Liver (tissue), 8 donors: ENCODE measurements at regions not wholly inside any gene's neighbourhood (a gene's known extent, or its start where the extent isn't known, plus 50 kb on each side); places are given as distances from the start of the nearest gene placed in this dataset.
"Not testable (repeated sequence)": the region's sequence is repeated elsewhere in the genome, so short reads cannot be mapped to it uniquely, and the experiment has no call there.

Source experiments
- DNase-seq: peaks from one replicate; pipeline ENCODE4 v3.0.0-alpha.2; 2017; ENCODE audit warnings: low spot score
- H3K27ac ChIP-seq, 2 donors: one replicate each; pipeline ENCODE4 v1.7.0; 2013; ENCODE audit warnings: inconsistent platforms in 2 of 2, low read length in 2 of 2, control low read depth in 1 of 2, low read depth in 1 of 2, mild to moderate bottlenecking in 1 of 2
- H3K27me3 ChIP-seq, 4 donors: one replicate each; pipeline versions ENCODE4 v1.6.1 to v1.7.0; 2013; ENCODE audit warnings: low read length in 3 of 4, inconsistent platforms in 1 of 4, mild to moderate bottlenecking in 1 of 4, moderate library complexity in 1 of 4; ENCODE audit not compliant: control insufficient read depth in 4 of 4, insufficient read depth in 4 of 4
- H3K36me3 ChIP-seq, 4 donors: one replicate each; pipeline versions ENCODE4 v1.6.1 to v1.7.0; 2013; ENCODE audit warnings: low read length in 3 of 4, mild to moderate bottlenecking in 3 of 4, low read depth in 1 of 4, moderate library complexity in 1 of 4; ENCODE audit not compliant: control insufficient read depth in 4 of 4, insufficient read depth in 3 of 4
- H3K4me1 ChIP-seq, 4 donors: one replicate each; pipeline versions ENCODE4 v1.6.1 to v1.7.0; 2013; ENCODE audit warnings: low read length in 3 of 4, mild to moderate bottlenecking in 3 of 4, moderate library complexity in 1 of 4; ENCODE audit not compliant: control insufficient read depth in 4 of 4, insufficient read depth in 4 of 4
- H3K4me3 ChIP-seq, 3 donors: one replicate each; pipeline versions ENCODE4 v1.6.1 to v1.7.0; 2013; ENCODE audit warnings: low read length in 3 of 3, control low read depth in 1 of 3, low read depth in 1 of 3, mild to moderate bottlenecking in 1 of 3
- H3K9ac ChIP-seq, 2 donors: one replicate each; pipeline ENCODE4 v1.7.0; 2013; ENCODE audit warnings: low read length in 2 of 2, mild to moderate bottlenecking in 2 of 2, moderate library complexity in 2 of 2, control low read depth in 1 of 2, low read depth in 1 of 2
- H3K9me3 ChIP-seq, 4 donors: one replicate each; pipeline versions ENCODE4 v1.6.1 to v1.7.0; 2013; ENCODE audit warnings: low read length in 3 of 4; ENCODE audit not compliant: control insufficient read depth in 4 of 4
- EGR1 ChIP-seq, 2 donors: IDR thresholded peaks; 2 replicates each; pipeline ENCODE4 v1.6.1; 2016 to 2018; ENCODE audit warnings: antibody characterized with exemption in 2 of 2, low read depth in 2 of 2
- FOXA1 ChIP-seq: IDR thresholded peaks from 2 replicates; pipeline ENCODE4 v1.6.1; 2016; ENCODE audit warnings: antibody characterized with exemption
- FOXA2 ChIP-seq: IDR thresholded peaks from 2 replicates; pipeline ENCODE4 v1.6.1; 2016; ENCODE audit warnings: antibody characterized with exemption
- GABPA ChIP-seq, 2 donors: IDR thresholded peaks in 1 of 2; conservative IDR thresholded peaks in 1 of 2; 2 replicates each; pipeline ENCODE4 v1.6.1; 2016; ENCODE audit warnings: antibody characterized with exemption in 2 of 2, mild to moderate bottlenecking in 1 of 2, moderate library complexity in 1 of 2
- HNF4A ChIP-seq, 2 donors: conservative IDR thresholded peaks; 2 replicates each; pipeline ENCODE4 v1.6.1; 2016; ENCODE audit warnings: antibody characterized with exemption in 2 of 2, mild to moderate bottlenecking in 2 of 2
- HNF4G ChIP-seq: IDR thresholded peaks from 2 replicates; pipeline ENCODE4 v1.6.1; 2016; ENCODE audit warnings: antibody characterized with exemption
- JUND ChIP-seq, 2 donors: IDR thresholded peaks; 2 replicates each; pipeline ENCODE4 v1.6.1; 2016; ENCODE audit warnings: antibody characterized with exemption in 2 of 2
- NR2F2 ChIP-seq: IDR thresholded peaks from 2 replicates; pipeline ENCODE4 v1.6.1; 2016; ENCODE audit warnings: antibody characterized with exemption
- RAD21 ChIP-seq, 2 donors: IDR thresholded peaks; 2 replicates each; pipeline ENCODE4 v1.6.1; 2016; ENCODE audit warnings: antibody characterized with exemption in 2 of 2, mild to moderate bottlenecking in 2 of 2
- RXRA ChIP-seq, 2 donors: IDR thresholded peaks; 2 replicates each; pipeline ENCODE4 v1.6.1; 2017 to 2018; ENCODE audit warnings: antibody characterized with exemption in 2 of 2, mild to moderate bottlenecking in 1 of 2
- SP1 ChIP-seq: IDR thresholded peaks from 2 replicates; pipeline ENCODE4 v1.6.1; 2018; ENCODE audit warnings: antibody characterized with exemption, mild to moderate bottlenecking
- TAF1 ChIP-seq: conservative IDR thresholded peaks from 2 replicates; pipeline ENCODE4 v1.6.1; 2016; ENCODE audit warnings: antibody characterized with exemption, mild to moderate bottlenecking
- YY1 ChIP-seq: IDR thresholded peaks from 2 replicates; pipeline ENCODE4 v1.6.1; 2016; ENCODE audit warnings: antibody characterized with exemption, mild to moderate bottlenecking
- WGBS: extraction: QIAGEN DNeasy Blood & Tissue Kit; methylation state at CpG from one replicate; pipeline ENCODE4 v1.1.7; 2013; 5-methylcytosine and 5-hydroxymethylcytosine counted together
- TF ChIP-seq, protein P1 (sequence below): fragments of 150-350 bp; IDR thresholded peaks from 2 replicates; pipeline ENCODE4 v1.5.1; 2017; ENCODE audit warnings: improper control_type of control experiment, low read depth, low read length; ENCODE audit not compliant: missing input control
- TF ChIP-seq, protein P2 (sequence below): IDR thresholded peaks from 2 replicates; pipeline ENCODE4 v1.6.1; 2016; ENCODE audit warnings: antibody characterized with exemption
- TF ChIP-seq, protein P3 (sequence below): IDR thresholded peaks from 2 replicates; pipeline ENCODE4 v1.6.1; 2016; ENCODE audit warnings: antibody characterized with exemption, mild to moderate bottlenecking
- TF ChIP-seq, protein P4 (sequence below): IDR thresholded peaks from 2 replicates; pipeline ENCODE4 v1.6.1; 2016; ENCODE audit warnings: antibody characterized with exemption
- TF ChIP-seq, protein P5 (sequence below): IDR thresholded peaks from 2 replicates; pipeline ENCODE4 v1.6.1; 2016; ENCODE audit warnings: antibody characterized with exemption
- donor health status: healthy.
- donor health status: healthy.
- donor health status: healthy.
- donor health status: healthy.
- donor health status: healthy.

DNA sequence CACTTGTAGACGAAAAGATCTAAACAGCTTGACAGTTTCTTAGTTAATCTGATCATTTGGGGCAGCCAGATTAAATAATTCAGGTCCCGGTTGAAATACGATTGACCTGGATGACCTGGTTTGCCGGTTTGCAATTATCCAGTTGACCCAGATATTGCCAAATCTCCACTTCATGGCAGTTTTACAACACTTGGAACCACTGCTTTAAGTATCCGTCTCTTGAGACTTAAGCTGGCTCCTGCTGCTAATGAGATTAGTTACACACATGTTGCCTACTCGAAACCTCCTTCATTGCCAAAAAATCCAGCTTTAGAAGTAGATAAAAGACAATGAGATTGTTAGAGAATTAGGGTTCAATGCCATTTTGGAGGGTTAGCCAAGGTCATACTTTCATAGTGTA is 136.2 kb upstream of the HAPLN1 start (continued):
- TF ChIP-seq, protein P1, sequence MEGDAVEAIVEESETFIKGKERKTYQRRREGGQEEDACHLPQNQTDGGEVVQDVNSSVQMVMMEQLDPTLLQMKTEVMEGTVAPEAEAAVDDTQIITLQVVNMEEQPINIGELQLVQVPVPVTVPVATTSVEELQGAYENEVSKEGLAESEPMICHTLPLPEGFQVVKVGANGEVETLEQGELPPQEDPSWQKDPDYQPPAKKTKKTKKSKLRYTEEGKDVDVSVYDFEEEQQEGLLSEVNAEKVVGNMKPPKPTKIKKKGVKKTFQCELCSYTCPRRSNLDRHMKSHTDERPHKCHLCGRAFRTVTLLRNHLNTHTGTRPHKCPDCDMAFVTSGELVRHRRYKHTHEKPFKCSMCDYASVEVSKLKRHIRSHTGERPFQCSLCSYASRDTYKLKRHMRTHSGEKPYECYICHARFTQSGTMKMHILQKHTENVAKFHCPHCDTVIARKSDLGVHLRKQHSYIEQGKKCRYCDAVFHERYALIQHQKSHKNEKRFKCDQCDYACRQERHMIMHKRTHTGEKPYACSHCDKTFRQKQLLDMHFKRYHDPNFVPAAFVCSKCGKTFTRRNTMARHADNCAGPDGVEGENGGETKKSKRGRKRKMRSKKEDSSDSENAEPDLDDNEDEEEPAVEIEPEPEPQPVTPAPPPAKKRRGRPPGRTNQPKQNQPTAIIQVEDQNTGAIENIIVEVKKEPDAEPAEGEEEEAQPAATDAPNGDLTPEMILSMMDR: no peak
- TF ChIP-seq FOXA2 (no peak), HNF4G (no peak), HNF4A (conservative IDR thresholded peaks at IDR 0.05) (no peak)

DNA sequence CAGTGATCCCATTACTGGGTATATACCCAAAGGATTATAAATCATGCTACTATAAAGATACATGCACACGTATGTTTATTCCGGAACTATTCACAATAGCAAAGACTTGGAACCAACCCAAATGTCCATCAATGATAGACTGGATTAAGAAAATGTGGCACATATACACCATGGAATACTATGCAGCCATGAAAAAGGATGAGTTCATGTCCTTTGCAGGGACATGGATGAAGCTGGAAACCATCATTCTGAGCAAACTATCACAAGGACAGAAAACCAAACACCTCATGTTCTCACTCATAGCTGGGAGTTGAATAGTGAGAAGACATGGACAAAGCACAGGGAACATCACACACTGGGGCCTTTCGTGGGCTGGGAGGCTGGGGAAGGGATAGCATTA is 129.8 kb upstream of the HAPLN1 start:
- not testable (repeated sequence) for H3K9me3 ChIP-seq, H3K27me3 ChIP-seq, H3K36me3 ChIP-seq, H3K9ac ChIP-seq, H3K27ac ChIP-seq, DNase-seq, H3K4me1 ChIP-seq, H3K4me3 ChIP-seq
- 91% methylated on average over 3 of the region's 3 CpGs for WGBS

DNA sequence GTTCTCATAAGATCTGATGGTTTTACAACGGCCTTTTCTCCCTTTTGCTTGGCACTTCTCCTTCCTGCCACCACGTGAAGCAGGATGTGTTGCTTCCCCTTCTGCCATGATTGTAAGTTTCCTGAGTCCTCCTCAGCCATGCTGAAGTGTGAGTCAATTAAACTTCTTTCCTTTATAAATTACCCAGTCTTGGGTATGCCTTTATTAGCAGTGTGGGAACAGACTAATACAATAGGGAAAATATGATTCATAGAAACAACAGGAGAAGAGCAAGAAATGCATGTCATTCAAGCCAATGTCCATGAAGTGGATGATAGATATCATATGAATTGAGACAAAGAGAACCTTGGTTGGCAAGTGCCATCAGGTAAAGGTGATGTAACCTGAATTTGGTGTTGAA is 128.3 kb upstream of the HAPLN1 start:
- no peak for DNase-seq
- Histone ChIP-seq H3K36me3 (no peaks in the 10 kb centered on the region), H3K27ac (no peak overlapping the region), H3K9ac (no peak overlapping the region), H3K9me3 (no peaks in the 10 kb centered on the region), H3K4me1 (no peaks in the 10 kb centered on the region), H3K27me3 (peaks cover 0 to 2% (median 0%) of the 10 kb centered on the region in 4 donors), H3K4me3 (no peak overlapping the region)
- TF ChIP-seq NR2F2 (no peak), RXRA (IDR thresholded peaks at IDR 0.05) (no peak), SP1 (no peak), HNF4G (no peak), FOXA2 (no peak), GABPA (IDR thresholded peaks at IDR 0.05 in 1 of 2, conservative IDR thresholded peaks at IDR 0.05 in 1 of 2) (no peak), HNF4A (conservative IDR thresholded peaks at IDR 0.05) (no peak), YY1 (no peak), TAF1 (no peak), JUND (IDR thresholded peaks at IDR 0.05) (no peak), RAD21 (IDR thresholded peaks at IDR 0.05) (no peak), FOXA1 (no peak), EGR1 (IDR thresholded peaks at IDR 0.05; ENCODE audit: low read depth in 2 of 2) (no peak)
- TF ChIP-seq, protein P2, sequence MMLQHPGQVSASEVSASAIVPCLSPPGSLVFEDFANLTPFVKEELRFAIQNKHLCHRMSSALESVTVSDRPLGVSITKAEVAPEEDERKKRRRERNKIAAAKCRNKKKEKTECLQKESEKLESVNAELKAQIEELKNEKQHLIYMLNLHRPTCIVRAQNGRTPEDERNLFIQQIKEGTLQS: no peak
- TF ChIP-seq, protein P3, sequence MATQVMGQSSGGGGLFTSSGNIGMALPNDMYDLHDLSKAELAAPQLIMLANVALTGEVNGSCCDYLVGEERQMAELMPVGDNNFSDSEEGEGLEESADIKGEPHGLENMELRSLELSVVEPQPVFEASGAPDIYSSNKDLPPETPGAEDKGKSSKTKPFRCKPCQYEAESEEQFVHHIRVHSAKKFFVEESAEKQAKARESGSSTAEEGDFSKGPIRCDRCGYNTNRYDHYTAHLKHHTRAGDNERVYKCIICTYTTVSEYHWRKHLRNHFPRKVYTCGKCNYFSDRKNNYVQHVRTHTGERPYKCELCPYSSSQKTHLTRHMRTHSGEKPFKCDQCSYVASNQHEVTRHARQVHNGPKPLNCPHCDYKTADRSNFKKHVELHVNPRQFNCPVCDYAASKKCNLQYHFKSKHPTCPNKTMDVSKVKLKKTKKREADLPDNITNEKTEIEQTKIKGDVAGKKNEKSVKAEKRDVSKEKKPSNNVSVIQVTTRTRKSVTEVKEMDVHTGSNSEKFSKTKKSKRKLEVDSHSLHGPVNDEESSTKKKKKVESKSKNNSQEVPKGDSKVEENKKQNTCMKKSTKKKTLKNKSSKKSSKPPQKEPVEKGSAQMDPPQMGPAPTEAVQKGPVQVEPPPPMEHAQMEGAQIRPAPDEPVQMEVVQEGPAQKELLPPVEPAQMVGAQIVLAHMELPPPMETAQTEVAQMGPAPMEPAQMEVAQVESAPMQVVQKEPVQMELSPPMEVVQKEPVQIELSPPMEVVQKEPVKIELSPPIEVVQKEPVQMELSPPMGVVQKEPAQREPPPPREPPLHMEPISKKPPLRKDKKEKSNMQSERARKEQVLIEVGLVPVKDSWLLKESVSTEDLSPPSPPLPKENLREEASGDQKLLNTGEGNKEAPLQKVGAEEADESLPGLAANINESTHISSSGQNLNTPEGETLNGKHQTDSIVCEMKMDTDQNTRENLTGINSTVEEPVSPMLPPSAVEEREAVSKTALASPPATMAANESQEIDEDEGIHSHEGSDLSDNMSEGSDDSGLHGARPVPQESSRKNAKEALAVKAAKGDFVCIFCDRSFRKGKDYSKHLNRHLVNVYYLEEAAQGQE: no peak
- TF ChIP-seq, protein P4, sequence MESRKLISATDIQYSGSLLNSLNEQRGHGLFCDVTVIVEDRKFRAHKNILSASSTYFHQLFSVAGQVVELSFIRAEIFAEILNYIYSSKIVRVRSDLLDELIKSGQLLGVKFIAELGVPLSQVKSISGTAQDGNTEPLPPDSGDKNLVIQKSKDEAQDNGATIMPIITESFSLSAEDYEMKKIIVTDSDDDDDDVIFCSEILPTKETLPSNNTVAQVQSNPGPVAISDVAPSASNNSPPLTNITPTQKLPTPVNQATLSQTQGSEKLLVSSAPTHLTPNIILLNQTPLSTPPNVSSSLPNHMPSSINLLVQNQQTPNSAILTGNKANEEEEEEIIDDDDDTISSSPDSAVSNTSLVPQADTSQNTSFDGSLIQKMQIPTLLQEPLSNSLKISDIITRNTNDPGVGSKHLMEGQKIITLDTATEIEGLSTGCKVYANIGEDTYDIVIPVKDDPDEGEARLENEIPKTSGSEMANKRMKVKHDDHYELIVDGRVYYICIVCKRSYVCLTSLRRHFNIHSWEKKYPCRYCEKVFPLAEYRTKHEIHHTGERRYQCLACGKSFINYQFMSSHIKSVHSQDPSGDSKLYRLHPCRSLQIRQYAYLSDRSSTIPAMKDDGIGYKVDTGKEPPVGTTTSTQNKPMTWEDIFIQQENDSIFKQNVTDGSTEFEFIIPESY: no peak
- TF ChIP-seq, protein P1: no peak
- TF ChIP-seq, protein P5, sequence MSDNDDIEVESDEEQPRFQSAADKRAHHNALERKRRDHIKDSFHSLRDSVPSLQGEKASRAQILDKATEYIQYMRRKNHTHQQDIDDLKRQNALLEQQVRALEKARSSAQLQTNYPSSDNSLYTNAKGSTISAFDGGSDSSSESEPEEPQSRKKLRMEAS: no peak
- 67% methylated on average over 2 of the region's 2 CpGs for WGBS
